Kidney tubule cell (primary cell): ENCODE measurements at regions not wholly inside any gene's neighbourhood (a gene's known extent, or its start where the extent isn't known, plus 50 kb on each side); places are given as distances from the start of the nearest gene placed in this dataset.
"Not testable (repeated sequence)": the region's sequence is repeated elsewhere in the genome, so short reads cannot be mapped to it uniquely, and the experiment has no call there.

Experiments used
- DNase-seq: peaks from one replicate; pipeline ENCODE4 v3.0.0-alpha.2; 2018; ENCODE audit warnings: low spot score

DNA sequence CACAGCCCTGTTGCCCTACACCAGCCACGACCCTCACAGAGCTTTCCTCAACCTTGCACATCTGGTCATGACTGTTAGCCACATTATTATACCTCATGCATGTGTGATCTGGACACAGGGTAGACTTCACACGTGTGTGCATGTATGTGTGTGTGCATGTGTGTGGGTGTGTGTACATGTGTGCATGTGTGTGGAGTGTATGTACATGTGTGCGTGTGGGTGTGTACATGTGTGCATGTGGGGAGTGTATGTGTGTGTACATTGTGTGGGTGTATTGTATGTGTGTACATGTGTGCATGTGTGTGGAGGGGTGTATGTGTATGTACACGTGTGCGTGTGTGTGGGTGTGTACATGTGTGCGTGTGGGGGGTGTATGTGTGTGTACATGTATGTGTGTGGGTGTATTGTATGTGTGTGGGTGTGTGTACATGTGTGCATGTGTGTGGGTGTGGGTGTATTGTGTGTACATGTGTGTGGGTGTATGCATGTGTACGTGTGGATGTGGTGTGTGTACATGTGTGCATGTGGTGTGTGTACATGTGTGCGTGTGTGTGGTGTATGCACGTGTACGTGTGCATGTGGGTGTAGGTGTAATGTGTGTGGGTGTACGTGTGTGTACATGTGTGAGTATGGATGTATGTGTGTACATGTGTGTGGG, 130.2 kb downstream of the C16orf95 start:
- DNase-seq, result no peak

DNA sequence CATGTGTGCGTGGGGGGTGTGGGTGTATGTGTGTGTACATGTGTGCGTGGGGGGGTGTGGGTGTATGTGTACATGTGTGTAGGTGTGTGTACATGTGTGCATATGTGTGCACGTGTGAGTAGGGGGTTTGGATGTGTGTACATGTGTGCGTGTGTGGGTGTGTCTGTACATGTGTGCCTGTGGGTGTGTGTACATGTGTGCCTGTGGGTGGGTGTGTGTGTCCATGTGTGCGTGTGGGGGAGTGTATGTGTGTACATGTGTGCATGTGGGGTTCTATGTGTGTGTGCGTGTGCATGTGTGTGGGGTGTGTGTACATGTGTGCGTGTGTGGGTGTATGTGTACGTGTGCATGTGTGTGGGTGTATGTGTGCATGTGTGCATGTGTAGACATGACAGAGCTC, 129.1 kb downstream of the C16orf95 start:
- no peak for DNase-seq

DNA sequence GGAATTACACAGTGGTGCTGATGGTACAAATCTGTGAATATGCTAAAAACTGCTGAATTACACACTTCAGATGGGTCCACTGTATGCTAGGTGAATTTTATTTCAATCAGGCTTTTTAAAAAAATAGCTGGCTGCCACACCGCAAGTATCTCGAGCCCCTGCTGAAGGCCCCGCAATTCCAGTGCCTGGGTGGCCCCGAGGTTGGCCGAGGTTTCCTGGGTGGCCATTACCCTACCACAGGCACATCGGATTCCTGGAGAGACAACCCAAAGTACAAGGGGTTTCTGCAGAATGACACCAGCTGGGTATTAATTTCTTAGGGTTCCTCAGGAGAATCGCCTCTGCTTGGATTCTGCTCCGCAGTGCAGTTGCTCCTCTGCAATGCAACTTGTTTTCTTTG, 127.8 kb downstream of the C16orf95 start:
- no peak for DNase-seq

DNA sequence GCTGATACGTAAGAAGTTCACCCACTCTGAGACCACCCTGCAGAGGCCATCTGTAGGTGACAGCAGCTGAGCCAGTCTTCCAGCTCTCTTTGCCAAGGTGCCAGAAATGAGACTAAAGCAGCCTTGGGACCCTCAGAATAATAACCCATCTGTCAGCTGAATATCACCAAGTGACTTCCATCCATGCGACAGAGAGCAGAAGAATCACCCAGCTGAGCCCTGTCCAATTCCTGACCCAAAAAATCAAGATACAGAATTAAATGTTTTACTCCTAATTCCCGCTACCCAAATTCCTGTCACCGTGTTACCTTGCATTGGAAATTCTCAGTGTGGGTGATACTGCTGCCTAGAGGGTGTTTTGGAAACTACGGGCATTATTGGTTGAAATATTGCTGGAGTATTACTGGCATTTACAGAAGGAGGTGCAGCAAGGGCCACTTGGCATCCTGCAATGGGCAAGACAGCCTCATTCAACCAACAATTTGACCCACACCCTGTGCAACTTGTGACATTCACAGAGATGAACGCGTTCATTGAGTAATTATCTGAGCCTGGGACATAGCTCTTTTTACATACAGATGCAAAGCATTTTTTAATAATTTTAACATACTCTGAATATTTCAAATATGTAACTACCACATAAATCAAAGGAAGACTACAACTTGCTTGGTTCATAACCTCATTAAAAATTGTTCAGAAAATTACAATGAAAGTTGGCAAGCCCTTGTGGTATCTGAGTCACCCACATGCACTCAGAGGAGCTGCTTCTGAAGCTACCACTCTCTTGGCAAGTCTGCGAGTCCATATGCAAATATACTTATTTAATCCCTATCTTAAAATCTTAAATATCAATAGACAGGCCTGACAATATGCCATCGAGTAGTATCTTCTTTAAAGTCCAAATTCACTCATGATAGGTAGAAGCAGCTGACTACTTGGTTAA, 126.6 kb downstream of the C16orf95 start:
- no peak for DNase-seq

DNA sequence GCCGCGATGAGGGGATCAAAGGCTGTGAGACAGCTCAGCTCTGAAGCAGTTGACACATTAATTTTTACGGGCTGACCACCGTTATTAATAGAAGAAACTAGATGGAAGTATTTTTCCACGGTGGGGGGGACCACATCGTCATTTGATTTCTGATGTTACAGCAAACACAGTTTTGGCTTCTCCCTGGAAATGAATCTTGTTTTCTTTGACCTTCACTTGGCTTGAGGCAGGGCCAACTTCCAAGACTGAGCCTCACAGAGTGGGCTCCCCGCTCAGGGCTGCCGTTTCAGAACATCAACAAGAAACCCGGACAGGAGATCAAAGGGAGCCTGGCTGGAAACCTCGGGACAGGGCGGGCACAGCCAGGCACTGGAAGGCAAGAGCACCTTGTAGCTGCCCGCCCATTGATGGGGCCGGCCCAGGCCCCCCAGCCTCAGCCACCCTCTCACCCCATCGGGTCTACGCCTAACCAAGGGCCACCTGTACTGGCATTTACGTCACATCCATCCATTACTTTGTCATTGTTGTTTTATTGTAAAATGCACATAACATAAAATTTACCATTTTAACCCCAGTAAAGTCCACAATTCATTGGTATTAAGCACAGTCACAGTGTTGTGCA, 124.6 kb downstream of the C16orf95 start:
- DNase-seq, result no peak

DNA sequence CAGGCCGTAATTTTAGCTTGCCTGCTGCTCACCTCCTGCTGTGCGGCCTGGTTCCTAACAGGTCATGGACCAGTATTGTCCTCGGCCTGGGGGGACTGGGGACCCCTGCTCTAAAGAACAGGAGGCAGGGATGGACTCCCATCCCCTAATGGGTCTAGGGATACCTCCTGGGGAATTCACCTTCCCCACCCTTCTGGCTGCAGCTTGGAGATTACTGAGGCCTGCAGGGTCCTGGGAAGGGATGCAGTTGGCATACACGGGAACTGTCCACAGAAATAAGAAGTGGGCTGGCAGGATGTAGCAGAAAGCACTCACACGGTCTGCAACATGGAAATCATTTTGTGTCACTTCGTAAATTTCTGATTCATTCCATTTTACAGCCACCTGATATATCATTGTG, 123.0 kb downstream of the C16orf95 start:
- DNase-seq, result no peak

DNA sequence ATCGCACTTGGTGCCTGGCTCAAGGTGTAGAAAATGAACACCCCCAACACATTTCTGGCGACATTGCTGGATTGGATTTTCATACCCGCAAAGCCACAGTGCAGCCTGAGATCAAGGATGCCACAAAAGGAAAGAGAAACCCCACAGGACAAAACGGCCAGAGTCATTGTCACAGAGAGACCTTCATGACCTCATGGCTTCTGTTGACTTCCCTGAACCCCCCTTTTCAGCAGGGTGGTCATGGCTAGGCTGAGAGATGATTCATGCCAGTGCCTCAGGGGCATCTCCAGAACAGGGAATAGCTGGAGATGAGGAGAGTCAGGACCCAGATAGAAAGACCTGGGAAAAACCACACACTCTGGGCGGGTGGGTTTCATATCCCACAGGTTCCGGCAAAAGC, 122.0 kb downstream of the C16orf95 start:
- DNase-seq, result no peak

DNA sequence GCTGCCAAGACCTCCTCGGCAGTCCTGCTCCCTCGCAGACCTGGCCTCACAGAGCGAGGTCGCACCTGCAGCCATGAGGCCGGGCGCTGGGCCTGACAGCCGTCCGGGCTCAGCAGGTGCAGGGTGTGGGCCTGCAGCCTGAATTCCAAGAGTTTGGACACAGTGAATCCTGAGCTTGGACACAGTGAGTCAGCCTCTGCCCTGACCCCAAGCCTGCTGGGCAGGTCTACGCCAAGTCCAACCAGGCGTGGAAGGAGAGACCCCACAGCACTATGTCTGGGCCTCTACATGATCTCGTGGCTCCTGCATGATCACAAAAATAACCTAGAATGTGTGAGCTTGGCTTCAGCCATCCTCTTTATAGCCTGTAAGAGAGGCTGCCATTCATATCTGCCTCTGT, 121.0 kb downstream of the C16orf95 start:
- DNase-seq, result peak; percentile 74

DNA sequence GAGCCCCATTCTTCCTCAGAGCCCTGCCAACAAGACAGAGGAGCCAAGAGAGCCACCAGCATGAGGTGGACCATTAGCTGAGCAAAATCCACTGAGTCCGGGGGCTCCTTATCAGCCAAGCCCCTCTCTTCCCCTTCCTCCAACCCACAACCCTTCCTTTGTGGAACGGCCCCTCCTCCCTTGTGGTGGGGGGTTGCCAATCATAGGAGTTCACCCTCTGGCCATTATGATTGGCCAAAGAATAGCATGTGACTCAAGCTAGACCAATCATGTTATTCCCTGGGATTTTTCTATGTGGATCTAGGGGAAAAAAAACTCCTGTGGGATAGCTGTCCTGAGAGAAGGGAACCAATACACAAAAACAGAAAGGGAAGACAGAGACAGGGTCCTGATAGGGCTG, 120.5 kb downstream of the C16orf95 start:
- no peak for DNase-seq

DNA sequence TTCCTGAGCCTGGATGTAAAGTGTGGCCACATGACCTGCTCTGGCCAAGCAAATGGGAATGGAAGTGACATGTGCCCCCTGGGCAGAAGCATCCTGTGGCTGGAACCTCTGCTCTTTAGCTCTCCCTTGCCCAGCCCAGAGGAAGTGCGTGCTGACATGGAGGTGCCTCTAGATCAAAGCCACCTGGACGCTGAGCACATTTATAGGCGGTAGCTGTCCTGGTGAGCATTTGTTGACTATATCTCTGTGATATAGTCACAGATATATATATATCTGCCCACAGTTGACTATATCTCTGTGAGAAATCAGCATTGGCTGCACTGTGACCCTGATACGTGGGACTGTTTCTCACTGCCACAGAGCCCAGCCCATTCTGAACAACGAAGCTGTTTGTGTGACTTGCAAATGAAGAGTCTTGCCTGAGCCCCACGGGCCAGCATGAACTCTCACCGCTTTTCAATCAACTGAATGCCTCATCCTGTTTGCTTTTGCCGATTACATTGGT, 118.8 kb downstream of the C16orf95 start:
- DNase-seq, result no peak

DNA sequence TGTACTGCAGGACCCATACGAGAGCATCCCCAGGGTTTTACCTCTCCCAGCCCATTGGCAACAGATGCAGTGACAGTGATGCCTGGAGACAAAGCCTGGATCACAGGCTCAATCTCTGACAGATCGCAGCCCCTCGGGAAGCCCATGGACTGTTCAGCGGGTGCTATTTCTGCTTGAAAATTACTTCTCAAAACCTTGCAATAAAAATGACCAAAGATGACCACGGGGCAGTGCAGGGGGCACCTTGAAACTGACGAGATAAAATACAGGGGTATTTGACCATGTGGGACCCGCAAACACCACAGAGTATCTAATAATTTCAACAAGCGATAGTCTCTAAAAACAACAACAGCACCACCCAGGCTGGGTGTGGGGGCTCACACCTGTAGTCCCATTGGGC, 118.3 kb downstream of the C16orf95 start:
- DNase-seq, result no peak

DNA sequence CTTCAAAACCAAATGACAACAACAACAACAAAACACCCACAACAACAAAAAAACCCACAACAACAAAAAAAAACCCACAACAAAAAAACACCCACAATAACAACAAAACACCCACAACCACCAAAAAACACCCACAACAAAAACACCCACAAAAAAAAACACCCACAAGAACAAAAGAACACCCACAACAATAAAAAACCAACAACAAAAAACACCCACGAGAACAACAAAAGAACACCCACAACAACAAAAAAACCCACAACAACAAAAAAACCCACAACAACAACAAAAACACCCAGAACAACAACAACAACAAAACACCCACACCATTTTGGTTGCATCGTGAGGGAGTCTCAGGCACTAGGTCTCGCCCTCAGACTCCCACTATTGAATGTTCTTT, 117.8 kb downstream of the C16orf95 start:
- no peak for DNase-seq

DNA sequence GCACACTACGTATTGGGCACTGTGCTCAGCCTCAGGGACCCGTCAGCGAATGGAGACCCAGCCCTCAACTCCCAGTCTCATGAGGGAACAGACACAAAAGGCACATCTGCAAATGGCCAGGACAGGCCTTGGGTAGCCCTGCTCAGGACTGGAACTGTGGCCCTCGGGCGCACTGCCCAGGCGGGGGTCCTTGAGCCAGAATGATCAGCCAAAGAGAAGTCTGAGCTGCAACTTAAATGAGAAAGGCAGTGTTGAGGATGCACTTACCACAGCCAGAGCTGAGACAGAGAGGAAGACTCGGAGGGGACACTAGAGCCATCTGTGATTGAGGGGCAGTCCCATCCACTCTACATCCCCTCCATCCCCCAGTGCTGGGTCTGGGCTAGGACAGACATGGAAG, 117.3 kb downstream of the C16orf95 start:
- no peak for DNase-seq

DNA sequence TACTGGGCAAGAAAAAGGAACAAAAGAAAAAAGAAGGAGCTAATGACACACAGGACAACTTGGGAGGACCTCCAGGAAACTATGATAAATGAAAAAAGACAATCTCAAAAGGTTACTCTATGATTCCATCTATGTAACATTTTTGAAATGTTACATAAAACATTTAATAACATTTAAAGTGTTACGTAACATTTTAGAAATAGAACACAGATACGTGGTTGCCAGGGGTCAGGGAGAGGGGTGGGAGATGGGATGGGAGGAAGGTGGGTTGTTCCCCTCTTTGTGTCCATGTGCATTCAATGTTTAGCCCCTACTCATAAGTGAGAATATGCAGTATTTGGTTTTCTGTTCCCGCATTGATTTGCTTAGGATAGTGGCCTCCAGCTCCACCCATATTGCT, 116.6 kb downstream of the C16orf95 start:
- no peak for DNase-seq

DNA sequence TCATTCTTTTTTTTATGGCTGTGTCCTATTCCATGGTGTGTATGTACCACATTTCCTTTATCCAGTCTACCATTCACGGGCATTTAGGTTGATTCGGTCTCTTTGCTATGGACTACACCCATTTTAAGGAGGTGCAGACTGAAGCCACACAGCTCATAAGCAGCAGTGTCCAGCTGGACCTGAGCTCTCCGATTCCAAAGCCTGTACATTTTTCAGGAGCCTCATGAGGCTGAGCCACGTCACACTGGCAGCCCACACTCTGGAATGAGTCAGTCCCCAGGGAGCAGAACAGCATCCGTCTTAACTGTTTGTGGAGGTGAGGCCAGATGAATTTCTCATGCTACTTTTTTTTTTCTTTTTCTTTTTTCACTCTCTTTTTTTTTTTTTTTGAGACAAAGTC, 116.1 kb downstream of the C16orf95 start:
- DNase-seq, result peak; percentile 60

DNA sequence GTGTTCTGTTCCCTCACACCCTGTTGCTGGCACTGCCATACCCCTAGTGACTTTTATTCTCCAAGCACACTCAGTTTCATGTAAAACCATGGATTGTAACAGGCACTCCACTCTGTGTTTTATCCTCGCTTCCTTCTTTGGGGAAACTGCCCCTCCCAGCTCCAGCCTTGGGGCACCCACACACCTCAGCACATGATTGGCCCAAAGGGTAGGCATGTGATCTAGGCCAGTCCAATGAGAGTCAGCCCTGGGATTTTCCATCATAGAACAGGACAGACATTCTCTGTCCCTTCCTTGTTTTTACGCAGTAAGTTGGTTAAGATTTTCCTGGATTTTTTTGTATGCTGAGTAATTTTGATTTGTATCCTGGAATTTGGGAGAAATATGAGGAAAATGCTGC, 115.4 kb downstream of the C16orf95 start:
- no peak for DNase-seq

DNA sequence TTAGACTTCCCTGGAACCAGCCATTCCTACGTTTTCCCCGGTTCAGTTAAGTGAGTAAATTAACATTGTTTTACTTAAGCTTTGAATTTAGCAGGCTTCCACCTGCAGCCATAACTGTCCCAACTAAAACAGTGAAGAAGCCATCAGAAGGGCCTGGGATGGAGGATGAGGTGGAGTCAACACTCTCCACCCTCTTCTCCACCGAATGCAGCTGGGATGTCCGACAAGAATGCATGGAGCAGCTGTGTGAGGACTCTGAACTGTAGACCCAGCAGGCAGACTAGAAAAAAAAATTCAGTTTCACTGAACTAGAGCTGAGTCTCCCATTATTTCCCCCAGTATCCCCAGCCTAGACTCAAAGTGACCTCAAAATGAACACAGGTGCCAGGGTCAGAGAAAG, 114.8 kb downstream of the C16orf95 start:
- DNase-seq, result no peak

DNA sequence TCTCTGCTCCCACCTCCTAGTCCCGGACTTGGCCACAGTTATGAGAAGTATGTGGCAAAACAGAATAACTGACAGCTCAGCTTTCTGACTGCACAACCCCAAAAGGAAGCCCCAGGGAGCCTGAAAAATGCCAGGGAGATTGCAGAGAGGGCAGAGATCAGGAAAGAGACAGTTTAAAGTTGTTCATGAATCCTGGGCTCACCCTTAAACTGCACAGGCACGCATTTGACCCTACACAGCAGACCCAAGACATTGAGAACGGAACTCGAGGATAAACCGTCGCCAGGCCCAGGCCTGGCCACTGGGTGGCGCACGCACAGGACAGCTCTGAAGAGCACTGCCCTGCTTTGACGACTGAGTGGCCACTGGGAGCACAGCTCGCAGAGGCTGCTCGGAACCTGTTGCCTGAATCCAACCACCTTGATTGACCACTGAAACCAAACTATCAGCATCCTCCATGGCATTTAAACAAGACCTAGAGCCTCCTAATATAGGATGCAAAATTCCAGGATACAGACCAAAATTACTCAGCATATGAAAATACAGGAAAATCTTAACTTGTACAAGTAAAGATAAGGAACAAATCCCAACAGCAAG, 114.0 kb downstream of the C16orf95 start:
- peak; percentile 69 for DNase-seq

DNA sequence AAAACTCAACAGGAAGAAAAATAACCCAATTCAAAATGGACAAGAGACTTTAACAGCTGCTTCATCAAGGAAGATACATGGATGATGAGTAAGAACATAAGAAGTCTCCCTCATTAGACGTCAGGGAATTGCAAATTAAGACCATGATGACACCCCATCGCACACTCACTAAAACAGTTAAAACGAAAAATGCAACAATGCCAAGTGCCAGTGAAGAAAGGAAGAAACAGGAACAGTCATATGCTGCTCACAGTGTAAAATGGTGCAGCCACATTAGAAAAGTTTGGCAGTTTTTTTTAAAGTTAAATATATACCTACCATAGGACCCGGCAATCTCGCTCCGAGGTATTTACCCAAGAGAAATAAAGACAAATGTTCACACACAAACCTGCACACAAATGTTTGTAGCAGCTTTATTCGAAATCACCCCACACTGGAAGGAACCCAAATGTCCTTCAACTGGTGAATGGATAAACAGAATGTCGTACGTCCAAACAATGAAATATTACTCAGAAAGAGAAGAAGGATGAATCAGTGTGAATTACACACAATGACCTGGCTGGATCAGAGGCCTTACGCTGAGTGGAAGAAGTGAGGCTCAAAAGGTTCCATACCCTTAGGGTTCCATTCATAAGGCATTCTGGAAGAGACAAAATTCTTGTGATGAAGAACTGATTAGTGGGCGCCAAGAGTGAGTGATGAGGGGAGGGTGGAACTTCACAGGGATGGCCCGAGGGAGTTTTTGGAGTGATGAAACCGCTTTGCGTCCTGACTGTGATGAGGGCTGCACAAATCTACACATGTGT, 110.3 kb downstream of the C16orf95 start:
- no peak for DNase-seq

DNA sequence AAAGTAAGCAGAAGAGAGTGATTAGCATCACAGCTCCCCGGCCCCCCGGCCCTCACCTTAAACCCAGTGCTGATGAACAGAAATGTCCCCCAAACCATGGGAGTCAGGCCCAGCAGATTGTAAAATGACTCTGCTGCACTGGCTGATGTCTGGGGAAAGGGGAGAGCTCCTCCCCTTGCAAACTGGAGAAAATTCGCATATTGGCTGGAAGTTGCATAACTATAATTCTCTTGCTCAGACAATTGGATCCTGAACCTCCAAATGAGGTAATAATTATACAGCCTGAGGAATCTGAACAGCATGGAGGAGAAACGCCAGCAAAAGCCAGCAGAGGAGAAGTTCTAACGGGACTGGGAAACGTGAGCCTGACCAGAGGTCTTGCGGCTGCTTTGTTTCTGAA, 109.7 kb downstream of the C16orf95 start:
- peak; percentile 36 for DNase-seq

DNA sequence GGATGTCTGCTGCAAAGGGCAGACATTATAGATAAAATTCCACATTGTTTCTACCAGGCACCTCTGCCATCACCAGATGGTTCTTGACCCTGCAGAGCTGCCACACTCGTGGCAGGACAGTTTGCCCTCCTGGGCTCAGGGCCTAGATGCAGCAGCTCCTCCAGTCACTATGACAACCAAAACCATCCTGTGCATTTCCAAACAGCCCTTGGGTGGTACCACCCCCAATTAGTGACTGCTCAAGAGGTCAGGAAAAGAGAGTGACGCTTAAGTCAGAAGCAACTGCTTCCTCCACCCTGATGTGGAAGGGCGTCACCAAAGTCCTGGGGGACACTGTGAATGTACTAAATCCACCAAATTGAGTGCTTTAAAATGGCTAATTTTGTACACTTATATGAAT, 109.2 kb downstream of the C16orf95 start:
- no peak for DNase-seq

DNA sequence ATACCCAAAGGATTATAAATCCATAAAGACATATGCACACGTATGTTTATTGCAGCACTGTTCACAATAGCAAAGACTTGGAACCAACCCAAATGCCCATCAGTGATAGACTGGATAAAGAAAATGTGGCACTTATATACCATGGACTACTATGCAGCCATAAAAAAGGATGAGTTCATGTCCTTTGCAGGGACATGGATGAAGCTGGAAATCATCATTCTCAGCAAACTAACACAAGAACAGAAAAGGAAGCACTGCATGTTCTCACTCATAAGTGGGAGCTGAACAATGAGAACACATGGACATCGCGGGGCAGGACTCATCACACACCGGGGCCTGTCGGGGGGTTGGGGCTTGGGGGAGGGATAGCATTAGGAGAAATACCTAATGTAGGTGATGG, 108.2 kb downstream of the C16orf95 start:
- not testable (repeated sequence) for DNase-seq
